ENCODE measurements at regions not wholly inside any gene's neighbourhood (a gene's known extent, or its start where the extent isn't known, plus 50 kb on each side); places are given as distances from the start of the nearest gene placed in this dataset.

DNA sequence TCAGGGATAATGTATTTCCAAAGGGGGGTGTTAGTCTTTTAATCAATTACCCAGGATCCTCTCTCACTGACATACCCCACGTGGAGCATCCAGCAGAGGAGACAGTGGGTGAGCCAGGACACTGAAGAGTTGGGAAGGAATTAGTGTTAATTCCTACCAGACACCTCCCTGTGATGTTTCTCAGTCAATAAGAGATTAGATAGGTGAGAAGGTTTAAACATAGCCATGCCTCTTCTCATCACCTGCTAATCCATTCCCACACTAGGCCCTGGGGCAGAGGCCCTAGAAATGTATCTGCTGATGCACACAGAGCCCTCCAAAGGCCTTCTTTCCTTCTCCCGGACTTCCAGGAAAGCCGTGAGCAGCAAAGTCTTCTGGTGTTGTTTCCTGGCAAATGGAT is 363.6 kb upstream of the LARGE1 start:
- peaks cover 31% of the 10 kb centered on the region for H3K4me1 Mint-ChIP-seq
- TF ChIP-seq, protein P1, sequence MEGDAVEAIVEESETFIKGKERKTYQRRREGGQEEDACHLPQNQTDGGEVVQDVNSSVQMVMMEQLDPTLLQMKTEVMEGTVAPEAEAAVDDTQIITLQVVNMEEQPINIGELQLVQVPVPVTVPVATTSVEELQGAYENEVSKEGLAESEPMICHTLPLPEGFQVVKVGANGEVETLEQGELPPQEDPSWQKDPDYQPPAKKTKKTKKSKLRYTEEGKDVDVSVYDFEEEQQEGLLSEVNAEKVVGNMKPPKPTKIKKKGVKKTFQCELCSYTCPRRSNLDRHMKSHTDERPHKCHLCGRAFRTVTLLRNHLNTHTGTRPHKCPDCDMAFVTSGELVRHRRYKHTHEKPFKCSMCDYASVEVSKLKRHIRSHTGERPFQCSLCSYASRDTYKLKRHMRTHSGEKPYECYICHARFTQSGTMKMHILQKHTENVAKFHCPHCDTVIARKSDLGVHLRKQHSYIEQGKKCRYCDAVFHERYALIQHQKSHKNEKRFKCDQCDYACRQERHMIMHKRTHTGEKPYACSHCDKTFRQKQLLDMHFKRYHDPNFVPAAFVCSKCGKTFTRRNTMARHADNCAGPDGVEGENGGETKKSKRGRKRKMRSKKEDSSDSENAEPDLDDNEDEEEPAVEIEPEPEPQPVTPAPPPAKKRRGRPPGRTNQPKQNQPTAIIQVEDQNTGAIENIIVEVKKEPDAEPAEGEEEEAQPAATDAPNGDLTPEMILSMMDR (IDR thresholded peaks at IDR 0.05; ENCODE audit: unreplicated experiment in 3 of 3) = no peak
- H3K27me3 Mint-ChIP-seq (ENCODE audit: low read depth) = peaks cover 40% of the 10 kb centered on the region
- H3K4me3 Mint-ChIP-seq = no peak overlapping the region
- no peaks in the 10 kb centered on the region for H3K36me3 Mint-ChIP-seq (ENCODE audit: low read depth)
- H3K27ac Mint-ChIP-seq = no peak overlapping the region
- H3K9me3 Mint-ChIP-seq = peaks cover 4% of the 10 kb centered on the region

DNA sequence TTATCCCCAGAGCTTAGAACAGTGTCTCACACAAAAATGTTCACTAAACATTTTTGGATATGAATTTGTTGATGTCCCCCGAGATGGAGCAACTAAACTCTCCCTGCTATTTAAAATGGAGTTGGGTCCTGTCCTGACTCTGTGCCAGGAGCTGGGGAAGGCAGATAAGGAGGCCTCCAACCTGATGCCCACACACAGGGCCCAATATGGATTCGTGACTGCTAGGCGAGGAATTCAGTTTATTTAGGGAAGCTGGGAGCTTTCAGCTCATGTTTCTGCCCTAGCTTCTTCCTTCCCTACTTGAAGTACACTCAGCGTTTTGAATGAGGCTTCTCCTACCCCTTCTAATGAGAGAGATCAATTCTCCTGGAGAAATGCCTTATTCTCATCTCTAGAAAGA is 373.0 kb upstream of the LARGE1 start:
- Mint-ChIP-seq H3K4me1 (peaks cover 15% of the 10 kb centered on the region), H3K27ac (no peak overlapping the region), H3K4me3 (no peak overlapping the region), H3K36me3 (ENCODE audit: low read depth) (no peaks in the 10 kb centered on the region), H3K27me3 (ENCODE audit: low read depth) (peaks cover 23% of the 10 kb centered on the region), H3K9me3 (peaks cover 2% of the 10 kb centered on the region)
- TF ChIP-seq, protein P1 (IDR thresholded peaks at IDR 0.05; ENCODE audit: unreplicated experiment in 3 of 3) = no peak

DNA sequence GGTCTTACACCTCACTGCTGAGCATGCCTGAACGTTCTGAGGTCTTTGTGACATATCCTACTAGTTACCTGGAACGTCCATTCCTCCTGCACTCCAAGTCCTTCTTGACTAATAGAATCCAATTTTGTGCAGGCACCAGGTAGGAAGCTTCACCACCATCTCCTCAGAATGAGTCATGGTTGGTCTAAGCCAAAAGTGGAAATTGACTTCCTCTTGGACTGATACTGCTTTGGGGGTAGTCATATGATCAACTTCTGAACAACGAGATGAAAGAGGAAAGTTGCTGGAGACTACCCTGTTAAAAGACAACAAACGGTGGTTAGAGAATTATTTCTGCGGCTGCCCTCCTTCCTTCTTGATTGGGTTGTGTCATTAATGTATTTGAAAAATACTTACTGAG is 374.2 kb upstream of the LARGE1 start:
- peaks cover 22% of the 10 kb centered on the region for H3K27me3 Mint-ChIP-seq (ENCODE audit: low read depth)
- H3K4me1 Mint-ChIP-seq = peaks cover 26% of the 10 kb centered on the region

DNA sequence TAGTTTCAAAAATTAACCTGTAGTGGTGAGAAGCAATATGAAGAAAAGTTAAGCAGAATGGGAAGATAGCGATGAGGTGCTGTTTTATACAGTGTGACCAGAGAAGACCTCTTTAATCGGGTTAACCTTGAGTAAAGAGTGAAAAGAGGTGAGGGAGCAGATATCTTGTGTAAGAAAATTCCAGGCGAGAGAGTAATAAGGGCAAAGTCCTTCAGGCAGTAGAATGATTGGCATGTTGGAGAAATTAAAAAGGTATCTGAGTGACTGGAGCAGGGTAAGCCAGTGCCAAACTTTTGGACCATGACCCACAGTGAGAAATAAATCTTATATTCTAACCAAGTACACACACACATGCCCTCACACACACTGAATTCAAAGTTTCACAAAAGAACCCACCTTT is 374.7 kb upstream of the LARGE1 start:
- Mint-ChIP-seq H3K27ac (no peak overlapping the region), H3K4me1 (peaks cover 31% of the 10 kb centered on the region), H3K36me3 (ENCODE audit: low read depth) (no peaks in the 10 kb centered on the region), H3K27me3 (ENCODE audit: low read depth) (peaks cover 21% of the 10 kb centered on the region), H3K9me3 (no peaks in the 10 kb centered on the region), H3K4me3 (no peak overlapping the region)
- TF ChIP-seq, protein P1 (IDR thresholded peaks at IDR 0.05; ENCODE audit: unreplicated experiment in 3 of 3) = no peak

More for the DNA sequence above, 374.2 kb upstream of the LARGE1 start:
- Mint-ChIP-seq H3K9me3 (no peaks in the 10 kb centered on the region), H3K36me3 (ENCODE audit: low read depth) (no peaks in the 10 kb centered on the region), H3K27ac (no peak overlapping the region), H3K4me3 (no peak overlapping the region)
- TF ChIP-seq, protein P1 (IDR thresholded peaks at IDR 0.05; ENCODE audit: unreplicated experiment in 3 of 3) = no peak

DNA sequence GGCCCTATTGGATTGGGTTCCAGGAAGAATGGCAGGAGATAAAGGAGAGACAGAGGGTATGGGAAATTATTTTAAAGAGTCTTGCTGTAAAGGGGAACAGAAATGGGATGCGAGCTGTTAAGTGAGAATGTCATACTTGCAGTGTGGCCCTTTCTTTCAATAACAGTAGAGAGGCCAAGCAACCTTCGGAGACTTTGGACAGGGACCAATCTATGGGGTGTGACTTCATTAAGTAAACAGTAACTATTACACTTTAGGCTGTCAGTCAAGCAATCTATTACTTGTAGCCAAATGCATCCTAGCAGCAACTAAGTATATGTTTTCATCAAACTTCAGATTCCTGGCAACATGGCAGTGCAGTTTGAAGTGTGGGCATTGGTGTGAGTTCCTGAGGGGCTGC is 376.2 kb upstream of the LARGE1 start:
- Mint-ChIP-seq H3K36me3 (ENCODE audit: low read depth) (no peaks in the 10 kb centered on the region), H3K27me3 (ENCODE audit: low read depth) (peaks cover 30% of the 10 kb centered on the region), H3K4me3 (no peak overlapping the region), H3K4me1 (peaks cover 33% of the 10 kb centered on the region), H3K27ac (no peak overlapping the region), H3K9me3 (no peaks in the 10 kb centered on the region)
- TF ChIP-seq, protein P1 (IDR thresholded peaks at IDR 0.05; ENCODE audit: unreplicated experiment in 3 of 3) = no peak

DNA sequence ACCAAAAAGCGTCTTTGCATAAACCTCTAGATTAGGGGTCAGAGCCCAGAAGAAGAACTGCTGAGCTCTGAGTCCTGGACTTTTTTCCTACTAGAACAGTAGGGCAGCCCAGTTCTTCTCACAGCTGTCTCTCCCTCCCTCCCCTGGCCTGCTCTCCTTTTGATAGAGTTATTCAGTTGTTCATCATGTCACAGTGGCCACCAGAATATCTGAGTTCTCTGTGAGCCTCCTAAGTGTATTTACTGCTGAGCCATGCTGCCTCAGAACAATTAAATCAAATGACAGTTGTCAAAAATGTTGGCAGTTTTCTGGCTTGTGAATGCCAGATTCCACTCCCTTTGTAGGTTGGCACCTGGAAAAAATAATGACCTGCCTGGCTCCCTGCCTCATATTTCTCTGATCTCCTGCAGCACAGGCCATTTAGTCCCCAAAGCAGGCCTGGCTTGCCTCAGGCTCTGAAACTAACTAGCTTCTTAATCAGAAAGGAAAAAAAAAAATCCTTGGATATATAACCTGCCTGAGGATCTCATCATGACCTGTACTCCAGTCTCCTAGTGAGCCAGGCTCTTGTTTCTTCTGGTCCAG is 377.4 kb upstream of the LARGE1 start:
- TF ChIP-seq, protein P1 (IDR thresholded peaks at IDR 0.05; ENCODE audit: unreplicated experiment in 3 of 3) = no peak
- Mint-ChIP-seq H3K4me1 (peaks cover 35% of the 10 kb centered on the region), H3K9me3 (no peaks in the 10 kb centered on the region), H3K27me3 (ENCODE audit: low read depth) (peaks cover 31% of the 10 kb centered on the region), H3K27ac (no peak overlapping the region), H3K36me3 (ENCODE audit: low read depth) (no peaks in the 10 kb centered on the region), H3K4me3 (no peak overlapping the region)
